Inflammatory macrophage (primary cell): ENCODE measurements at regions not wholly inside any gene's neighbourhood (a gene's known extent, or its start where the extent isn't known, plus 50 kb on each side); places are given as distances from the start of the nearest gene placed in this dataset.

Experiments used
- DNase-seq, 2 donors: peaks; one replicate each; pipeline ENCODE4 v3.0.0-alpha.2; 2020 to 2022

DNA sequence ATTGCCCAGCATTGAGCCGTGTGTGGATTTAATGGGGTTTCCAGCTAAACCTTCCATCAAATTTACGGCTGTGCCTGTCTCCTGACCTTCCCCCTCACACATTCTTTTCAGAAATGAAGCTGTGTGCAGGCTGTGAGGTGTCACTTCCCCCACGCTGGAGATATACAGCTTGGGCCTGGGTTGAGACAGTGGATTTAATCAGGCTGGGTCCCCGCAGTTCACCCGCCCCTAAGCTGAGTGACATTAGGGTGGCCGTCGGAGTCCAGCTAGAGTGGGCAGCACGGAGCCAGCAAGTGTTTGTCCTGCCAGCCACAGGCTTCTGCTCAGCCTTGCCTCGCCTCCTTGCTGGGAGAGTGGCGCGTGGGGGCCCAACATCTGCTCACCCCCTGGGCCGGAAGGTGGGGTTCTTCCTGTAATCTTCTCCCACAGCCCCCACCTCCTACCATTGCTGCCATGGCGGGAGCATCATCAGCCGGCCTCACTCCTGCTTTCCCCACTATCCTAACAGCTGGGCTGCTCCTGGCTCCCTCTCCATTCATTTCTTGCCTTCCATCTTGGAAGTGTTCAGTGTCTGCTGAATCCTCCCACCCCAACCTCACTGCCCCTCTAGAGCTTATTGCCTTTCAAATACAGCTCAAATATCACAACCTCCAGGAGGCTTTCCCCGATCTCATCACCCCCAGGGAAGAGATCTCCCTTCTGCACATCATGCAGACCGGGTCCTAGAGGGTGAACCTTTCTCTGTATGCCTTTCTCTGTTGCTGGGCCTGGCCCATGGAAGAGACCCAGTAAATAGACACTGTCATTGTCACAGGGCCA is 149.0 kb downstream of the GLI2 start:
- no peak for DNase-seq

- no peak for DNase-seq
Observed at GRCh38 chr2:120885321-120885720, 149.7 kb downstream of the GLI2 start.

- no peak for DNase-seq
Observed at GRCh38 chr2:120885749-120886148, 150.1 kb downstream of the GLI2 start.

DNA sequence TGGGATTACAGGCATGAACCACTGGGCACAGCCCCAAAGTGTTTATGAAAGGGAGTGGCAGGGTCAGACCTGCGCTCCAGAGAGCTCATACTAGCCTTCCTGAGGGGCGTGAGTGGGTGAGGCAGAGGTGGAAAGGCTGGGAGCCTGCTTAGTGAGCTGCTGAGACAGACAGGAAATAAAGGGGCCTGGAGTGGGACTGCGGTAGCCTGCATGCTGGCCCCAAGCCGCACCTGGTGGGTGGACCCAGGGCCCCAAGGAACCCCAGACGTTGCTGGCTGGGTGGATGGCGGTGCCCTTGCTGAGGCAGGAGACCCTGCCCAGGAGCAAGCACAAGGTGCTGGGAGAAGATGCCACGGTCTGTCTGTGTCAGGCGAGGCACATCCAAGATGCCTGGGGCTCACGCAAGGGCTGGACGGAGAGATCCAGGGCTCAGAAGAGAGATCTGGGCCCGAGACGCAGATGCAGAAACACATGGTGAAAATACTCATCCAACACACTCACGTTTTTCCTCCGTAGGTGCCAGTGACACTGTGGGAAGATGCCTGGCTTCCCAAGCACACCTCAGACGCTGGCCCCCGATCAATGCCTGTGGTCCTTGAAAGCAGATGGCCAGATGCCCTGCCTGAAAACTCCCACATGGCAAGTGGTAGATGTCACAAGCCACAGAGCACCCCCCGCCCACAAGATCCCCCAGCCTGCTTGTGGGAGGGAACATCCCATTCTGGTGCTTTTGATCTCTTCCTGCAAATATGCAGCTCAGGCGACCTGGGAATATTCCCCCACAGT is 151.1 kb downstream of the GLI2 start:
- no peak for DNase-seq

- DNase-seq = no peak
Observed at GRCh38 chr2:120887320-120887697, 151.6 kb downstream of the GLI2 start.

DNA sequence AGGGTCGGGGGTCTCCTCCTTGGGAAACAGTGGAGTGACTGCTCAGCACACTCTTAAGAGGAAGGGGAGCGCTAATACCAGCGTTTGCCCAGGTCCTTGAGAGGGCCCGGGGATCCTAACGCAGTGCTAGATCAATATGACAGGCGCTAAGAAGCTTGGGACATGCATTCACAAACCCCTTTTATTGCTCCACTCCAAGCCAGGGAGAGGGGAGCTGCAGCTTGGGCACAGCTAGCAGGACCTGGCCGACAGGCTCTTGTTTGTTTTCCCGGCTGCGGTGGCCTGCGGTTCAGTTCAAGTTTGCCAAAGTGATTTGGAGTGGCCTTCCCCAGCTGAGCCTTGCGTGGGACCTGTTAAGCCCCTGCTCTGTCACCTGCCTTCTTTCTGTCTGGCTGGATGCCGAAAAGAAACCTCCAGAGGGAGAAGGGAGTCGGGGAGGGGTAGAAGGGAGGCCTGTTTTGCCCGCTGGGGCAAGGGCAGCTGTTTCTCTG is 152.1 kb downstream of the GLI2 start:
- DNase-seq = no peak

DNA sequence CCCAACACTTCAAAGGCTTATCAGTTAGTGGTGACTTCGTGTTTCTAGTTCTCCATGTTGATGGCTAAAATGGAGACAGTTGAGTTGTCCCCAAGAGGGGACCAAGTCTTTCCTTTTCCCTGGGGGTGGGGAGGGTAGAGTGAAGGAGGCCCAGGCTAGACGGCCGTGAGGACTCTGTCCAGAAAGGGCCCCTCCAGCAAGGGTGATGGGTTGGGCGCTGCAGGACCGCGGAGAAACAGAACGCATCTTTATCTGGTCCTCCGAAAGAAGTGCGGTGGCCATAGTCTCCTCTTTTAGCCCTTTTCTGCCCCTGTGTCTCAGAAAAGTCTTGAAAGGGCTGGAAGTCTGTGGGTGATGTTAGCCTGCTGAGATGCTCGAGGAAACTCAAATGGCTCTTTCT is 153.2 kb downstream of the GLI2 start:
- no peak for DNase-seq

DNA sequence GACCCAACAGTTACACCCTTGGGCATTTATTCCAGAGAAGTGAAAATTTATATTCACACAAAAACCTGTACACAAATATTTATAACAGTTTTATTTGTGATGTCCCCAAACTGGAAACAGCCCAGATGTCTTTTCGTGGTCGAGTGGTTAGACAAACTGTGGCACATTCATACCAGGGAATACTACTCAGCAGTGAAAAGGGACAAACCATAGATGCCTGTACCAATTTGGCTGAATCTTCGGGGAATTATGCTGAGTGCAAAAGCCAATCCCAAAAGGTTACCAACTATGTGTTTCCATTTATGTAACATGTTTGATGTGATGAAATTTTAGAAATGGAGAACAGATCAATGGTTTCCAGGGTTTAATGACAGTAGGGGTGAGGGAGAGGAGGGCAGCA is 154.3 kb downstream of the GLI2 start:
- no peak for DNase-seq

DNA sequence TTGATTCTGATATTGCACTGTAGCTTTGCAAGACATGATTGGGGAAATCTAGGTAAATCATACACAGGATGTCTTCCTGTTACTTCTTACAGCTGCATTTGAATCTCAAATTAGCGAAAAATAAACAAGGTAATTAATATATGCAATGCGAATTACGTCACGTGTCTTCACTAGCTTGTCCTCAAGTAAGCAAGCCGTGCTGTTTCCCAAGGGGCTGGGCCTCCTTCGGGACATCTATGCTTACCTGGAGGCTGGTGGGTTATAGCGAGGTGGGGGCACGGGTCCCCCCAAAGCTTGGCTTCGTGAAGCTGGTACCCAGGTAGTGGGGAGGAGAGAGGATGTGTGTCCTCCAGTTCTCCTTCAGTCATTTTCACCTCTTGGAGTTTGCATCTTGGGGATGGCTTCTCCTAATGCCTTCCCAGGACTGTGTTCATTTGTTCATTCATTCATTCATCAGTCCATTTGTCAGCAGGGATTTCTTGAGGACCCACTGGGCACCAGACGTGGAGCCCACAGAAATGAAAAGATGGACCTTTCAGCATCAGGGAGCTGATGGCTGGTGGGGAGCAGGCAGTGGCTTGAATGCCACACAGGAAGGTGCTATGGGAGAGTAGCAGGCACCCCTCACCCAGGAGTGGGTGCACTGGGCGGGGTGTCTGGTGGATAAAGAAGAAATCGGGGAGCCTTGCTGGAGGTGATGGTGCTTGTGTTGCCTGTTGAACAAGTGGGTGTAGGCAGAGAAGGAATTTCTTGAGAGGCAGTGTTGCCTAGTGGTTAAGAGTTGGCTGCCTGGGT is 155.1 kb downstream of the GLI2 start:
- no peak for DNase-seq

- no peak for DNase-seq
Observed at GRCh38 chr2:120892271-120892966, 156.8 kb downstream of the GLI2 start.

DNA sequence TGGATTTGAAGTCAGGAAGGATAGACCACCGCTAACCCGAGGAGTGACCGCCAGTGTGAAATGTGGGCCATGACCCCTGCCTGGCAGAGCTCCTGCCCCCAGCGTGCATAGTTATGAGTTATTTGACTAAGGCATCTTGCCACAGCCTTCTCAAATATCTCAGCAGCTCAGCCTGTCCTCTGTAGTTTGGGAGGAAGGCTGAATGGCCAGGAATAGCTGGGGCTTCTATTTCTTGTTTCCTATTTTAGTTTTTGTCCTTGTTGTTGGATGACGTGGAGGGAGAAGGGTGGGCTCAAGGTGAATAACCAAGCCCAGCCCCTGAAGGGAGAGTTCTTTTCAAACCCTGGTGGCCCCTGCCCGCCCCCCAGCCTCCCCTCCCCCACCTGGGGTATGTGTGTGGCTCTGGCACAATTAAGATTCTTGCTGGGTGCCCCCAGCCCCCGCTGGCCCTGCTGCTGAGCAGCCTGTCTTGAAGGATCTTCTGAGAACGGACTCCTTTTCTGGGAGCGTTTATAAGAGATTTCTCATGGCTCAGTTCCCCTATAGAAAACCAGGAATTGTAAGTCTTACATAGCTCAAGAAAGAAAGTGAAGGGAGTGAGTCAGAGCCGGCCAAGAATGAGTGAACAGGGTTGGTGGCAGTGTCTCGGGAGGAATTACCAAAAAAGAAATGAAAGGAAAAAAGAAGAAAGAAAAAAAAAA is 157.4 kb downstream of the GLI2 start:
- DNase-seq = no peak

DNA sequence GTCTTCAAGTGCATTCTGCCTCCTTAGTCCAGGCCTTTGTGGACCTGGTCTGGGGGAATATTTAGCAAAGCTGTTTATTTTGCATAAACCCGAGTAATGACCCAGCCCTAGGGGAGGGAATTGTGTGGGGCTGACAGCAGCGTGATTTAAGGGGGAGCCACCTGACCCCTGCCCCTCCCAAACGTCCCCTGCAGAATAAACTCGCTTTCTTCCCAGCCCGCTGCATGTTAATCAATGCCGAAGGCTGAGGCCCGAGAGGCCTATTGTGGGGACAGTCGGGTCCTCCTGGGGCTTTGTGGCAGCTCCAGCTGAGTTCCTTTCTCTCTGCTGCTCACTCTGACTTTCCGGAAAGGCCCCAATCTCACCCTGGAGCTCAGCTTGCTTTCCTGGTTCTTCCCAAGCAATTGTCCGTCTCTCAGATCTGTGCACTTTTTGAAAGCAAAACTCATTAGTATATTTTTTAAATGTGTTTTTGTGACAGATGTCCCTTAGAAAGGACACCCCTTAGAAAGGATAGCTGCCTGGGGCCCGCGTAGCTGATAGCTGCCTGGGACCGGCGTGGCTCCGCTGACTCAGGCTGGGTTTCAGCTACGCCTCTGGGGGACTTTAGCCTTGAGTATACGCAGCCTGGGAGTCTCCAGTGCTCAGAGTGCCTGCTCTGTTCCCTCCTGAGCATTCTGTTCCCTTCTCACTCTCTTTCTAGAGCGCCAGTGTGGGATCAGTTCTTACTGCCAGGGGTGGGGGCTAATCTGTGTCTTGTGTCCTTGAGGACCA is 158.3 kb downstream of the GLI2 start:
- no peak for DNase-seq

DNA sequence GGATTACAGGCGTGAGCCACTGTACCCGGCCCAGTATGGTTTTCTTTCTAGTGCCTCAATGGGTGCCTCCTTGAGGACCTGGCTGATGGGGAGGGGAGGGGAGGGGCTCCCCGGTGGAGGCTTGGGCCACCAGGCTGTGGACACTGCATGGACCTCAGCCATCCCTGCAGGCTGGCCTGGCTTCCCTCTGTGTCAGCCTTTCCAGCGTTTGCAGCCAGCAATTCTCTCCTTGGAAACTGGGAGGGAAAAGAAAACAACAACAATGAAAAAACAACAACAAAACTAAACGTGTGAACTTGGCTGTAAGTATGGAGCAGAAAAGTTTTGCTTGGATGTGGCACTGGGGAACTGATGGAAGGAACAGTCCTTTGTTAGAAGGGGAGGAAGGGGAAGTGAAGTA is 159.3 kb downstream of the GLI2 start:
- no peak for DNase-seq

GRCh38 chr2:120896126-120896525 is 160.5 kb downstream of the GLI2 start:
- DNase-seq = no peak

- no peak for DNase-seq
Observed at GRCh38 chr2:120896901-120897300, 161.2 kb downstream of the GLI2 start.

- DNase-seq = no peak
Observed at GRCh38 chr2:120897399-120897798, 161.7 kb downstream of the GLI2 start.

DNA sequence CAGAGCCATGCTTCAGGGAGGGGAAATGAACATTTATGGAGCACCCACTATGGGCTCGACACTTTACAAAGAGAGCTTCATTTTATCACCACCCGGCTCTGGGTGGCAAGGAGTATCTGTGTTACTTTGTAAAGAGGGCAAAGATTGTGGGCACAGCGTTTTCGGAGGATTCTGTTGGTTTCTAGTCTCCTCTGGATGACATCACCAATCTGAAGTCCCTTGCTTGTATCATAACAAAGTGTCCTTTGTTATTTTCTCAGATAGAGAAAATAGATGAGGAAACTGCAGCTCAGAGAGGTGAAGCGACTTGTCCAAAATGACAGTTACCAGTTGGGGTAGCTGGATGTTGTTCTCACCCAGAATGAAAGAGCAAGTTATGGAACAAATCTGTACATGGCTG is 162.8 kb downstream of the GLI2 start:
- no peak for DNase-seq

- DNase-seq = no peak
Observed at GRCh38 chr2:120898961-120899750, 163.5 kb downstream of the GLI2 start.

GRCh38 chr2:120899771-120900170 is 164.1 kb downstream of the GLI2 start:
- no peak for DNase-seq

DNA sequence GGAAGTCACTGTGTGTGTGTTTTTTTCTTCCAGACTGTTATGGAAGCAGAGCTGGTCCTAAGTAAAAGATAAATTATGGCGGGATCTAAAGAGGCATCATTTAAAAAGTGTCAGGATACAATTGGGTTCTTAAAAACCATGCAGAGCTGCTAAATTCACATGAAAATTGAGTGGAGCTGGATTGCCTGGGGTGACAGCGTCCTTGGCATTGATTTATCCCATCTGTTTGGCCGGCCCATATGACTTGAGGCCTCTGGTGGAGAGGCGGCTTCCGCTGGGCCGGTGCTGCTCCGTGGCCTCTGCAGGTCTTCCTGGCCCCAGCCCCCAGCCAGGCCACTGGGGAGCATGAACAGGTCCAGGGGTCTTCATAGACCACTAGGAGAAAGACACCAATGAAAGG is 165.5 kb downstream of the GLI2 start:
- no peak for DNase-seq
